ENCODE measurements at regions not wholly inside any gene's neighbourhood (a gene's known extent, or its start where the extent isn't known, plus 50 kb on each side); places are given as distances from the start of the nearest gene placed in this dataset.

- no peak for TF ChIP-seq CTCF (IDR thresholded peaks at IDR 0.05)
- Histone ChIP-seq H3K4me3 (no peak overlapping the region), H3K36me3 (no peaks in the 10 kb centered on the region), H3K27ac (no peak overlapping the region), H3K9me3 (no peaks in the 10 kb centered on the region), H3K27me3 (no peaks in the 10 kb centered on the region), H3K4me1 (no peaks in the 10 kb centered on the region)
- no peak for DNase-seq
- intact Hi-C loops (cut with DNase I; ENCODE audit: low total_unique reads) = no loop called here
Measured at GRCh38 chr6:135642912-135643311, 145.4 kb upstream of the AHI1 start.

GRCh38 chr6:135644394-135644793, 146.9 kb upstream of the AHI1 start:
- intact Hi-C loops (cut with DNase I; ENCODE audit: low total_unique reads) = no loop called here
- H3K4me1 ChIP-seq = no peaks in the 10 kb centered on the region
- H3K4me3 ChIP-seq = no peak overlapping the region
- no peak overlapping the region for H3K27ac ChIP-seq
- no peaks in the 10 kb centered on the region for H3K36me3 ChIP-seq
- TF ChIP-seq CTCF (IDR thresholded peaks at IDR 0.05) = no peak
- no peaks in the 10 kb centered on the region for H3K9me3 ChIP-seq
- no peaks in the 10 kb centered on the region for H3K27me3 ChIP-seq
- no peak for DNase-seq

GRCh38 chr6:135647521-135647920, 150.0 kb upstream of the AHI1 start:
- no peaks in the 10 kb centered on the region for H3K9me3 ChIP-seq
- no peak for DNase-seq
- H3K36me3 ChIP-seq = no peaks in the 10 kb centered on the region
- no peak overlapping the region for H3K27ac ChIP-seq
- no peak for TF ChIP-seq CTCF (IDR thresholded peaks at IDR 0.05)
- no peak overlapping the region for H3K4me3 ChIP-seq
- intact Hi-C loops (cut with DNase I; ENCODE audit: low total_unique reads) = no loop called here
- H3K4me1 ChIP-seq = no peaks in the 10 kb centered on the region
- H3K27me3 ChIP-seq = no peaks in the 10 kb centered on the region

- H3K4me3 ChIP-seq = no peak overlapping the region
- no peak for TF ChIP-seq CTCF (IDR thresholded peaks at IDR 0.05)
- H3K4me1 ChIP-seq = no peaks in the 10 kb centered on the region
- no peaks in the 10 kb centered on the region for H3K36me3 ChIP-seq
- no peaks in the 10 kb centered on the region for H3K27me3 ChIP-seq
- H3K27ac ChIP-seq = no peak overlapping the region
- H3K9me3 ChIP-seq = peaks cover 0 to 4% (median 0%) of the 10 kb centered on the region in 3 donors
- intact Hi-C loops (cut with DNase I; ENCODE audit: low total_unique reads) = no loop called here
- DNase-seq = no peak
Measured at GRCh38 chr6:135651964-135652755, 154.6 kb upstream of the AHI1 start.

GRCh38 chr6:135655055-135655454, 157.5 kb upstream of the AHI1 start:
- H3K9me3 ChIP-seq = peaks cover 0 to 4% (median 0%) of the 10 kb centered on the region in 3 donors
- DNase-seq = no peak
- TF ChIP-seq CTCF (IDR thresholded peaks at IDR 0.05) = no peak
- intact Hi-C loops (cut with DNase I; ENCODE audit: low total_unique reads) = no loop called here
- H3K27me3 ChIP-seq = no peaks in the 10 kb centered on the region
- H3K27ac ChIP-seq = no peak overlapping the region
- no peak overlapping the region for H3K4me3 ChIP-seq
- no peaks in the 10 kb centered on the region for H3K36me3 ChIP-seq
- H3K4me1 ChIP-seq = no peaks in the 10 kb centered on the region

Data from tibial artery (tissue), 4 donors.